Spinal cord (tissue), 9 donors: ENCODE measurements at regions not wholly inside any gene's neighbourhood (a gene's known extent, or its start where the extent isn't known, plus 50 kb on each side); places are given as distances from the start of the nearest gene placed in this dataset.
A peak's percentile ranks its signal among the peaks of the same experiment; 100 is the strongest.

Source experiments
- DNase-seq, 6 donors: peaks; one replicate each; pipeline versions ENCODE4 v3.0.0 to v3.0.0-alpha.2; 2013 to 2015; ENCODE audit warnings: low spot score in 6 of 6, low read depth in 4 of 6
- H3K27ac ChIP-seq: one replicate; pipeline ENCODE4 v1.5.1; 2013; ENCODE audit warnings: low read depth, low read length, control low read depth
- H3K27me3 ChIP-seq: one replicate; pipeline ENCODE4 v1.6.1; 2013; ENCODE audit warnings: low read length; ENCODE audit not compliant: control insufficient read depth, insufficient read depth
- H3K36me3 ChIP-seq: one replicate; pipeline ENCODE4 v1.6.1; 2013; ENCODE audit warnings: low read length; ENCODE audit not compliant: control insufficient read depth, insufficient read depth
- H3K4me1 ChIP-seq: one replicate; pipeline ENCODE4 v1.6.1; 2013; ENCODE audit warnings: low read length; ENCODE audit not compliant: control insufficient read depth, insufficient read depth
- H3K4me3 ChIP-seq: one replicate; pipeline ENCODE4 v1.5.1; 2013; ENCODE audit warnings: low read depth, low read length, control low read depth
- H3K9me3 ChIP-seq: one replicate; pipeline ENCODE4 v1.6.1; 2013; ENCODE audit warnings: low read length; ENCODE audit not compliant: control insufficient read depth, insufficient read depth
- WGBS: methylation state at CpG from one replicate; pipeline ENCODE4 v1.1.5; 2013; ENCODE audit warnings: missing lambda C conversion rate; ENCODE audit not compliant: insufficient coverage; 5-methylcytosine and 5-hydroxymethylcytosine counted together
- donor health status: healthy.

DNA sequence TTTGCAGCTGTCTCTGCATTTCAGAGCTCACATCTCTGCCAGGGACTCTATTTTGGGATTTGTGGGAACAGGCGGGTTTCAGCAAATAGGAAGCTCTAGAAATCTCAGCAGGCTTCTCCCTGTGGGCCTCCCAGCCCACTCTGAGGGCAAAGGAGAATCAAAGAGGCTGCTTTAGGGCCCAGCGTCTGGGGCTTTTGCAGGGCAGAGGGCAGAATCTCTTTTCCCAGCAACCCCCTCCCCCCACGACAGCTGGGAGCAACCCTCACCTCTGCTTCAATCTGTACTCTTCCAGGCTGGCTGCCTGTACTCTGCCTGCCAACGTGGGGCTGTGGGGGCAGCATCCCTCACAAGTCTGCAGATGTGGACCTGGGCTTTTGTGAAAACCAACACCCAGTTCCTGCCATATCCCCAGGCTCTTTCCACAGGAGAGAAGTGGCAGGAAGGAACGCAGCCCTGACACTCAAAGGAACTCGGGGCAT is 529.6 kb upstream of the TBX3 start:
- peak in 2 of 6 donors; percentile 28 to 76 for DNase-seq
- H3K9me3 ChIP-seq = no peaks in the 10 kb centered on the region
- WGBS = 38% methylated on average over 6 of the region's 6 CpGs
- H3K4me1 ChIP-seq = peaks cover 6% of the 10 kb centered on the region
- no peaks in the 10 kb centered on the region for H3K27me3 ChIP-seq
- H3K27ac ChIP-seq = no peak overlapping the region
- H3K36me3 ChIP-seq = no peaks in the 10 kb centered on the region
- no peak overlapping the region for H3K4me3 ChIP-seq

GRCh38 chr12:115213118-115213517 is 529.1 kb upstream of the TBX3 start:
- Histone ChIP-seq H3K9me3 (no peaks in the 10 kb centered on the region), H3K27me3 (no peaks in the 10 kb centered on the region), H3K4me3 (no peak overlapping the region), H3K4me1 (peaks cover 6% of the 10 kb centered on the region), H3K36me3 (no peaks in the 10 kb centered on the region), H3K27ac (no peak overlapping the region)
- DNase-seq = no peak
- WGBS = no CpG with 5 or more reads among the region's 1 CpG

- no peaks in the 10 kb centered on the region for H3K36me3 ChIP-seq
- WGBS = no CpG with 5 or more reads among the region's 1 CpG
- no peaks in the 10 kb centered on the region for H3K9me3 ChIP-seq
- no peak for DNase-seq
- peaks cover 6% of the 10 kb centered on the region for H3K4me1 ChIP-seq
- H3K27ac ChIP-seq = no peak overlapping the region
- H3K27me3 ChIP-seq = no peaks in the 10 kb centered on the region
- H3K4me3 ChIP-seq = no peak overlapping the region
Measured at GRCh38 chr12:115212356-115212755, 528.4 kb upstream of the TBX3 start.

DNA sequence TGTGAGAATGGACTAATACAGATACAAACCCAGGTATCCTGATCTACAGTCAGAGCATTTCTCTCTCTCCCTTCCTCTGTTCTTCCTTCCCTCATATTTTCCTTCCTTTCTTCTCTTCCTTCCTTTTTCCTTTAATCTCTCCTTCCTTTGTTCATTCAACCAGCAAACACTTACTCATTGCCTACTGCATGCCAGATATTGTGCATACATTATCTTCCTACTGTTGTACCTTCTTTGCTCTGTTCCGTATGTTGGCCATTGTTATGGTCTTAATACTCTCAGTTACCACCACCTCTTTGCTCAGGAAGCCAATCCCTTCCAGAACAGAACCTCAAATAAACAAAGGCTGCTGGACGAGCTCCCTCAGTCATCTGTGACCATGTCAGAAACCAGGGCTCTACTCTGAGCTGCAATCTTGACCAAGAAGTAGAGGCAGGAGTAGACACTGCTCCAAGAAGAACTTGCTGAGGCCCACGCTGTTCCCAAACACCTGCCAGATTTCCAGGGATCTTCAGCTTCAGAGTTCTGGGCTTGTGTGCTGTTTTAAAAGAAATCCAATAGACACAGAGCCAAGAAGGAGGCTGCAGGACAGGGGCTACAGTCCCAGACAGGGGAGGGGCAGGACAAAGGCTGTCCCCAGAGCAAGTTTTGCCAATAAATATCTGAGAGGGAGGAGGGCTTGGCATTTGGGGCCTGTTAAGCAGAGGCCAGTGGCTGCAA is 526.7 kb upstream of the TBX3 start:
- Histone ChIP-seq H3K36me3 (no peaks in the 10 kb centered on the region), H3K9me3 (no peaks in the 10 kb centered on the region), H3K27ac (no peak overlapping the region), H3K4me1 (peaks cover 6% of the 10 kb centered on the region), H3K4me3 (no peak overlapping the region), H3K27me3 (no peaks in the 10 kb centered on the region)
- whole genome bisulfite sequencing = 78% methylated on average over 3 of the region's 3 CpGs
- DNase-seq = no peak

- no peak overlapping the region for H3K27ac ChIP-seq
- peaks cover 6% of the 10 kb centered on the region for H3K4me1 ChIP-seq
- no peaks in the 10 kb centered on the region for H3K9me3 ChIP-seq
- DNase-seq = no peak
- no peaks in the 10 kb centered on the region for H3K27me3 ChIP-seq
- 47% methylated on average over 8 of the region's 8 CpGs for WGBS
- H3K4me3 ChIP-seq = no peak overlapping the region
- no peaks in the 10 kb centered on the region for H3K36me3 ChIP-seq
Measured at GRCh38 chr12:115209230-115209629, 525.3 kb upstream of the TBX3 start.

- Histone ChIP-seq H3K27ac (no peak overlapping the region), H3K4me3 (no peak overlapping the region), H3K36me3 (no peaks in the 10 kb centered on the region), H3K9me3 (no peaks in the 10 kb centered on the region), H3K27me3 (no peaks in the 10 kb centered on the region), H3K4me1 (no peaks in the 10 kb centered on the region)
- WGBS = 85% methylated on average over 2 of the region's 6 CpGs
- DNase-seq = no peak
Measured at GRCh38 chr12:115208098-115208497, 524.1 kb upstream of the TBX3 start.

DNA sequence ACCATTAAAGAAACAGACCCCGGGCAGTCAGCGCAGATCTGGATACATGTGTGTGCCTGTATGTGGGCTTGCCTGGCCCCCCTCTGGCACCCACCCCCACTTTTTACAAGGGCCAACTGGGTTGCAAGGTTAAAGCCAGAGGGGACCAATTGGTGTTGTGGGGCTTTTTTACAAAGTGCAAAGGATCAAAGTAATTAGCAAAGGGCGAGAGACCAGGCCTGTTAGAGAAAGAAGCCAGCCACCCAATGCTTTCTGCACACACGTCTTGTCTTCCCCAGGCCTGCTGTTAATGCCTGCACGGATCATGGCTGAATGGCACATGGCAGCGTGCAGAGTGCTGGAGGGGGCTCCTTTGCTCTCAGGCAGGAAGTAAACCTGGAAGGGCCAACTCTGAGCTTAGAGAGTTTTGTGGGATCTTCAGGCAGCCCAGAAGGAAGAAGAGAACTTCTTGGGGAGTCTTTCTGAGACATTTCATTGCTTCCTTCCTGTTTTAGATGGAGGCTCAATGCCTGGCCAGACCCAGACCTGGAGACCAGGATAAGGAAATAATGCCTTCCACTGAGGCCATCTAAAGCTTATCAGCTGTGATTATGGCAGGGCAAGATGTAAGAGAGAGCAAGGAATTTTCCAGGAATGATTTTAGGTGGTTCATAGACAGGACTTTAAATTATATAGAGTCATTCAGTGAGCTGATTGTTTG is 523.4 kb upstream of the TBX3 start:
- Histone ChIP-seq H3K27me3 (no peaks in the 10 kb centered on the region), H3K27ac (no peak overlapping the region), H3K36me3 (no peaks in the 10 kb centered on the region), H3K4me1 (no peaks in the 10 kb centered on the region), H3K9me3 (no peaks in the 10 kb centered on the region), H3K4me3 (no peak overlapping the region)
- DNase-seq = no peak
- WGBS = 74% methylated on average over 4 of the region's 6 CpGs

DNA sequence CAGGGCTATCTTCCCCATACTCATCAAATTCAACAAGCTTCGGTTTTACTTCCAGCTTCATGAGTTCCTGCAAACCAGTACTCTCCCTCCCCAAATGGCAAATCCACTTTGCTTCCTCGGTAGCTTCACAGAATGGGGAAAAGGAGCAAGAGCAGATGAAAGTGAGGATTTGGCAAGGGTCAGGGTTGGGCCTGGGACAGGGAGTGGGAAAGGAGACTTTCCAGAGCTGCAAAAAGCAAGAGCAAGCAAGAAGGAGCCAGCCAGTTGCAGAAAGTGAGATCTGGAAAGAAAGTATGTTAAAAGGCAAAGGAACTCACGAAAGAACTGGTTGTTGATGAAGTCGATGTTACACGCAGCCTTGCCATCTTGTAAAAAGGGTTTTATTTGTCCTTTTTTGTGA is 522.8 kb upstream of the TBX3 start:
- Histone ChIP-seq H3K4me1 (no peaks in the 10 kb centered on the region), H3K27ac (no peak overlapping the region), H3K27me3 (no peaks in the 10 kb centered on the region), H3K4me3 (no peak overlapping the region), H3K9me3 (no peaks in the 10 kb centered on the region), H3K36me3 (no peaks in the 10 kb centered on the region)
- no peak for DNase-seq
- 71% methylated on average over 4 of the region's 5 CpGs for WGBS

- DNase-seq = no peak
- 63% methylated on average over 2 of the region's 6 CpGs for WGBS
- H3K4me3 ChIP-seq = no peak overlapping the region
Measured at GRCh38 chr12:115205755-115206308, 521.9 kb upstream of the TBX3 start.

More at GRCh38 chr12:115205755-115206308, 521.9 kb upstream of the TBX3 start:
- Histone ChIP-seq H3K27ac (no peak overlapping the region), H3K4me1 (no peaks in the 10 kb centered on the region), H3K27me3 (no peaks in the 10 kb centered on the region), H3K9me3 (no peaks in the 10 kb centered on the region), H3K36me3 (no peaks in the 10 kb centered on the region)
